ENCODE measurements at regions not wholly inside any gene's neighbourhood (a gene's known extent, or its start where the extent isn't known, plus 50 kb on each side); places are given as distances from the start of the nearest gene placed in this dataset.

DNA sequence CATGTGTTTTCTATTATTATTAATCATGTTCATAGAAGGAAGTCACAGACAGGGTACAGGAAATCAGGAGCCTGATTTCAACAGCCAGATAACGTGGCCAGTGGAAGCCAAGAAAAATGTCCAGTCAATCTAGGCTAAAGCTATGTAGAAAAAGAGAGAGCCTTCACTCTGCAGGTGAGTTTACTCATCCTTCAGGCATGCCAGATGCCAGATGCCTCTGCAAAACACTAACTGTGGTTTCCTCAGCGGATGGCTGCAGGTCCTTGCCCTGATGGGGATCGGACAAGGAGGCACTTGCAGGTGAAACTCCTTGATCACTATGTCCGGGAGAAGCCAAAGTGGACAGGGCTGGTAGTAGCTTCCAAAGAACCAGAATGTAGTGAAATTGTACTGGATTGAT is 962.3 kb upstream of the RAG2 start:
- DNase-seq (ENCODE audit: low read depth in 1 of 2, low spot score in 1 of 2), result no peak

- DNase-seq (ENCODE audit: low read depth in 1 of 2, low spot score in 1 of 2), result no peak
Measured at GRCh38 chr11:37558619-37559210, 960.7 kb upstream of the RAG2 start.

GRCh38 chr11:37557990-37558389 is 960.0 kb upstream of the RAG2 start:
- DNase-seq (ENCODE audit: low read depth in 1 of 2, low spot score in 1 of 2), result no peak

GRCh38 chr11:37552284-37552683 is 954.2 kb upstream of the RAG2 start:
- no peak for DNase-seq (ENCODE audit: low read depth in 1 of 2, low spot score in 1 of 2)

DNA sequence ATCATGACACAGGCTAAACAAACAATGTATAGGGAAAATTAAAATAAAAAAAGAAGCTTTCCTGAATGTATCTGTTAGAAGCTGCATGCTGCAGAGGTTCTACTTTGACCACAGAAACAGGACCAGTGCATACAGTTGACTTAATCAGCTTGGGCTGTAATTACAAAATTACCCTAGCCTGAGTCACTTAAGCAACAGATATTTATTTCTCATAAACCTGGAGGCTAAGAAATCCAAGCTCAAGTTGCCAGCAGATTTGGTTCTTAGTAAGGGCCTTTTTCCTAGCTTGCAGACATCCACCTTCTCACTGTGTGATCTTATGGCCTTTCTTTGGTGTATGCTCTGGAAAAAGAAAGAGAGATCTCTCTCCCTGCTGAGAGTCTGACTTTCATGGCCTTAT is 946.5 kb upstream of the RAG2 start:
- DNase-seq (ENCODE audit: low read depth in 1 of 2, low spot score in 1 of 2), result no peak

GRCh38 chr11:37533830-37534229 is 935.8 kb upstream of the RAG2 start:
- no peak for DNase-seq (ENCODE audit: low read depth in 1 of 2, low spot score in 1 of 2)

- DNase-seq (ENCODE audit: low read depth in 1 of 2, low spot score in 1 of 2), result no peak
Measured at GRCh38 chr11:37533087-37533486, 935.1 kb upstream of the RAG2 start.

- DNase-seq (ENCODE audit: low read depth in 1 of 2, low spot score in 1 of 2), result no peak
Measured at GRCh38 chr11:37532271-37532670, 934.2 kb upstream of the RAG2 start.

GRCh38 chr11:37527545-37527944 is 929.5 kb upstream of the RAG2 start:
- DNase-seq (ENCODE audit: low read depth in 1 of 2, low spot score in 1 of 2), result no peak

DNA sequence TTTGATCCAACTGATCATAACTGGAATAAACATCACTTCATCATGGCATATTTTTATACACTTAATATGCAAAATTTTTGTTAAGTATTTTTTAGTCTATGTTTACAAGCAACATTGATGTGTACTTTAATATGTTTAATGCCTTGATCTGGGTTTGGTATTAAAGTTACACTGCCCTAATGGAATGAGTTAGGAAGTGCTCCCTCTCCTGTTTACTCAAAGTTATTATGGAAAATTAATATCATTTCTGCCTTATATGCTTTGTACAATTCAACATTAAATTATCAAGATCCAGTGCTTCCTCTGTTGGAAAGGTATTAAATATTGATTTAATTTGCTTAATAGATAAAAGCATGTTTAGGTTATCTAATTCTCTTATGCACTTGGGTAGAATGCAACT is 927.3 kb upstream of the RAG2 start:
- DNase-seq (ENCODE audit: low read depth in 1 of 2, low spot score in 1 of 2), result no peak

DNA sequence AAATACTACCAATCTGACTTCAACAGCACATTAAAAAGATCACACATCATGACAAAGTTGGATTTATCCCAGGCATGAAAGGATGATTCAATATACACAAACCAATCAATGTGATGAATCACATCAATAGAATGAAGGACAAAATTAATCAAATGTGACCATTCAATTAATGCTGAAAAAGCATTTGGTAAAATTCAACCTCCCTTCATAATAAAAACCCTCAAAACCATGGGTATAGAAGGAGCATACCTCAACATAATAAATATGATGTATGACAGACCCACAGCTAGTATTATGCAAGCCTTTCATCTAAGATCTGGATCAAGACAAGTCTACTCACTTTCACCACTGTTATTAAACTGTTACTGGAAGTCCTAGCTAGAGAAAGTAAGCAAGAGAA is 921.7 kb upstream of the RAG2 start:
- DNase-seq (ENCODE audit: low read depth in 1 of 2, low spot score in 1 of 2), result no peak

DNA sequence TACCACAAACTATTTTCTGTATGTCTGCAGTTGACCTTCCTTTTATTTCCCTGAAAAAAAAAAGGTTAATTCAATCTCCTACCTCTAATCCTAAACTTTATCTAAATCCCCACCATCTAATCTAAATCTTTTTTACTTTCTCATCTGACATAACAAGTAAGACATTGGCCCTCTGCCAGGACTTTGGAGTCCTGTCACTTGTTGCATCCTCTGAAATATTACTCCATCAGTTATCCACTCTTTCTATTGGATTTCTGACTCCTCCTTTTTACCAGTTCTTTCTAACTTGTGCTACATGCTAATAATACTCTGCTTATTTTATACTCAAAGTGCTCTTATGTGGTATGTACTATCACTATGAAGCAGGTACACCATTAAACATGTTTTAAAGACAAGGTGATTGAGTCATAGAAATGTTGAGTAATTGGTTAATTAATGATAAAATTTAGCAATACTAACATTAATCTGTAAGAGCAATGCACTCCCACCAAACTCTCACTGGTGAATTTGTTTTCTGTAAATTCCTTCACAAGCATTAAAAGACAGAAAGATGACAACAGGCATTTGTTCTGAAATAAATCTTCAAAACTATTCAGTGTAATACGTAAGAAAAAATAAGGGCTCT is 914.2 kb upstream of the RAG2 start:
- no peak for DNase-seq (ENCODE audit: low read depth in 1 of 2, low spot score in 1 of 2)

DNA sequence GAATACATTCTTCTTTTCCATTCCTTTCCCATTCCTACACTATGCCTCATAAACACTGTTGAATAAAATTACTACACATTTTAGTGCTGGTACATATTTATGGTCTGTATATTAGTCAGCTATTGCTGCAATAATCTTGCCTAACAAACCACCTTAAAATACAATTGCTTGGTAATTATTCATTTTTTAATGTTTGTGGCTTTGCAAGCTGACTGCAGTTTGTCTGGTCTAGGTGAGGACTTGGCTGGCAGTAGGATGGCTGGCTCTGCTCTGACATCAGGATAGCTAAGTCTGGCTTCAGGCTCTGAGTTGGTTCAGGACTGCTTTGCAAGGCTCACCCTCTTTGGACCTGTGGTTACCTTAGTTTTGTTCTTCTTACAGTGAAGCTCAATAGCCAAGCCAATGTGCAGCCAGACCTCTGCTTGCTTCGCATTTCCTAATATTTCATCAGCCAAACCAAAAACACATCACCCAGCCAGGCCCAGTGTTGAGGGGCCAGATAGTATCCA is 913.4 kb upstream of the RAG2 start:
- no peak for DNase-seq (ENCODE audit: low read depth in 1 of 2, low spot score in 1 of 2)

DNA sequence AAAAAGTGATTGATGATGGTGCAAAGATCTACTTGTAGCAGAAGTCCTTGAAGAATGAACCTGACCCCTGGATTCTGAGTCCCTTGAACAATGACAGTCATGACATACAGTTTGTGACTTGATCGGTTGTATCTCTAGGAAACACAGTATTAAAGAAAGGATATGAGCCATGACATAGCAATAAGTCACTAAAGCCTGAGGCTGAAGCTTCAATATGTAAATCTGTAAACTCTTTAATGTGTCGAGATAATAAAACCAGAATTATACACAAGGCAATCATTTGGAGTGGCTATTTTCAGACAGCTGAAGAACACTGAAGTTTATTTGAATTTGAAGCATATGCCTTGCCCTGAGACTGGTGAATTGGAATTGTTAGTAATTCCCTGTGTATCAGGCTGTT is 911.5 kb upstream of the RAG2 start:
- no peak for DNase-seq (ENCODE audit: low read depth in 1 of 2, low spot score in 1 of 2)

GRCh38 chr11:37506531-37506930 is 908.5 kb upstream of the RAG2 start:
- DNase-seq (ENCODE audit: low read depth in 1 of 2, low spot score in 1 of 2), result no peak

DNA sequence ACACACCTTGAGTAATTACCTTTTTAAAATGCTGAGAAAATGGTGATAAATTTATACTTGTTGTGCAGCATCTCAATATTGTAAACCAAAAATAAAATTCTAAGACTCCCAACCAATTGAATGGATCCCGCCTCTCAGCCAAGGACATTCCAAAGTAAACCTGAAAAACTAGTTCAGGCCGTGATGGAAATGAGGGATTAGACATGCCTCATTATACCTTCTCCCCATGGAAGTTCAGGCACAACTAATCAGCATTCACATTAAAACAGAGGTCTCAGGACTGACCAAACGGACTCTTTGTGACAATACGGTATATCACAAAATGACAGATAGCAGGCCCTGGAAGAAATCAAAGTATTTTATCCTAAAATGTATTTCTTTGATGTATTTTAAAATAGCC is 907.4 kb upstream of the RAG2 start:
- no peak for DNase-seq (ENCODE audit: low read depth in 1 of 2, low spot score in 1 of 2)

- DNase-seq (ENCODE audit: low read depth in 1 of 2, low spot score in 1 of 2), result no peak
Measured at GRCh38 chr11:37504921-37505320, 906.9 kb upstream of the RAG2 start.

GRCh38 chr11:37504060-37504611 is 906.1 kb upstream of the RAG2 start:
- no peak for DNase-seq (ENCODE audit: low read depth in 1 of 2, low spot score in 1 of 2)

DNA sequence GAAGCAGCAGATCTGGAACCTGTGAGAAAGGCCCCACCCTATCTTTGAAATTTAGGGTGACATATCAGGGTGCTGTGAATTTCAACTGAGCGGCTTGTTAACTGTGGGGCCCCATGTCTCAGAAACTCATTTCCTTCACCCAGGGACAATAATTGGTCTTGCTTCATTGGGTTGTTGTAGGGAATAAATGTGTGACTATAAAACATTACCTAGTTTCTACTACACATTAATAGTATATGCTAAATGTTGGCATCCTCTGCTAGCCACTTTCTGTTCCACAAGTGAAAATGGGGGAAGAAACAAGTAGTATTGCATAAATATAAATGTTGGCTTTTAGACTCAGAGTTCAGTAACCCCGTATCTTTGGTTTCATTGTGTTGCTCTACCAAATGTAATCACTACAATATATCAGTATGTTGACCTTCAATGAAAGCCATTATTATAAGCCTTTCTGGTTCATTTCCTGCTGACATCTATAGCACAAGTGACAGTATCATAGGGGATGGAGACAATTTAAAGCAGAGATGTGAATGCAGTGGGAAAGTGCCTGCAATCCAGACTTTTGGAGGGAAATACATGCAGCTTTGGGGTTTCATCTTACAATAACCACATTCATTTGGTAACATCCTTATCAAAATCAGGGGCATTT is 905.5 kb upstream of the RAG2 start:
- no peak for DNase-seq (ENCODE audit: low read depth in 1 of 2, low spot score in 1 of 2)

DNA sequence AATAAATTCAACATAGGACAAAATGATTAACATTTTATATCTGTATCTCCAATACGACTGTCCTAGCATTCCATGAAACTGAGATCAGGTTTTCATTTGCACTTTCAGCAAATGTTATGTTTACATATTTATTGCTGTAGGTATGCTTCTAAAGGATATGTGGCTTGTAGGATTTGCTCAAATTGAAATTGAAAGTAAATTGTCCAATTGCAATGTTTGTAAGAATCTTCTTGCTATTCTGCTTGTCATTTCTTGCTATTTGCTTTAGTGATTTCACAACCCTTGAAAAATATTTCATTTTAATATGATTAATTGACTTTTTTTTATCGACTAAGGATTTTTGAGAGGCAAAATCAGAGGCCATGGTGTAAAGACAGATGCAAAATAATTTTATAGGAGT is 904.2 kb upstream of the RAG2 start:
- no peak for DNase-seq (ENCODE audit: low read depth in 1 of 2, low spot score in 1 of 2)

DNA sequence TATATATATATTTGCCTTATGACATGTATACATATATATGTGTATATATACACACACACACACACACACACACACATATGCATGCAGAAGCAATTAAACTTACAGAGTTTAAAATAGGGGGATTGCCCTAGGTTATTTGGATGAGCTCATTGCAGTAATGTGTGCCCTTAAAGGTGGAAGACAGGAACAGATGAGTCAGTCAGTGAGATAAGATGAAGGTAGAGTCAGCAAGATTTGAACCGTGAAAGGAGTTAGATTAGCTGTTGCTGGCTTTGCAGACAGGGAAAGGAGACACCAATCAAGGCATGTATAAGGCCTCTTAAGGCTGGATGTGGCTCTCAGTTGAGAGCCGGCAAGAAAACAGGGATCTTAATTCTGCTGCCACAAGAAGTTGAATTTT is 902.4 kb upstream of the RAG2 start:
- DNase-seq (ENCODE audit: low read depth in 1 of 2, low spot score in 1 of 2), result no peak

- DNase-seq (ENCODE audit: low read depth in 1 of 2, low spot score in 1 of 2), result no peak
Measured at GRCh38 chr11:37497326-37497725, 899.3 kb upstream of the RAG2 start.
